PC-9 (cell line): ENCODE measurements at regions not wholly inside any gene's neighbourhood (a gene's known extent, or its start where the extent isn't known, plus 50 kb on each side); places are given as distances from the start of the nearest gene placed in this dataset.

Source experiments
- CTCF ChIP-seq: fragments of 200-600 bp; sonication (generic); conservative IDR thresholded peaks from 2 replicates; pipeline ENCODE4 v1.6.1; 2017; ENCODE audit warnings: mixed run types, antibody characterized with exemption, mild to moderate bottlenecking, moderate library complexity
- EZH2 ChIP-seq: fragments of 200-600 bp; sonication (generic); IDR thresholded peaks from 2 replicates; pipeline ENCODE4 v1.8.0; 2017; ENCODE audit warnings: antibody characterized with exemption, low read depth

- TF ChIP-seq CTCF (no peak), EZH2 (no peak)
Observed at GRCh38 chrX:25873196-25873595, 264.9 kb upstream of the MAGEB18 start.
